ENCODE measurements at regions not wholly inside any gene's neighbourhood (a gene's known extent, or its start where the extent isn't known, plus 50 kb on each side); places are given as distances from the start of the nearest gene placed in this dataset.

- intact Hi-C loops (cut with micrococcal nuclease) = no loop called here
- H3K9me3 ChIP-seq (replicated peaks in 1 of 2; ENCODE audit: control insufficient read depth in 1 of 2, insufficient read depth in 1 of 2, low read length in 2 of 2) = no peaks in the 10 kb centered on the region
- peaks cover 0 to under 1% of the 10 kb centered on the region in 2 donors for H3K27me3 ChIP-seq (ENCODE audit: control insufficient read depth in 2 of 2, insufficient read depth in 2 of 2, low read length in 2 of 2)
- H3K27ac ChIP-seq (ENCODE audit: low read depth in 1 of 2, low read length in 2 of 2) = no peak overlapping the region
- no peaks in the 10 kb centered on the region for H3K4me1 ChIP-seq (ENCODE audit: control insufficient read depth in 1 of 2, insufficient read depth in 2 of 2, low read length in 2 of 2)
- H3K4me2 ChIP-seq (replicated peaks; ENCODE audit: extremely low read depth, low read length, poor library complexity, severe bottlenecking) = no peak overlapping the region
- Mint-ChIP-seq H3K4me3 (no peak overlapping the region), H3K27ac (no peak overlapping the region), H3K27me3 (ENCODE audit: low read depth in 3 of 3) (peaks cover 11 to 16% (median 15%) of the 10 kb centered on the region in 3 donors), H3K4me1 (no peaks in the 10 kb centered on the region), H3K9me3 (peaks cover 0 to 2% (median 0%) of the 10 kb centered on the region in 7 donors), H3K36me3 (no peaks in the 10 kb centered on the region)
- H4K20me1 ChIP-seq (ENCODE audit: insufficient read depth, low read length) = no peaks in the 10 kb centered on the region
- no peak overlapping the region for H3K4me3 ChIP-seq (replicated peaks in 1 of 3; ENCODE audit: low read depth in 2 of 3, low read length in 3 of 3)
- H3K9ac ChIP-seq (ENCODE audit: insufficient read depth, low read length, poor library complexity, severe bottlenecking) = no peak overlapping the region
- no peak for TF ChIP-seq CTCF (IDR thresholded peaks at IDR 0.05)
- no peaks in the 10 kb centered on the region for H3K36me3 ChIP-seq (replicated peaks in 1 of 2; ENCODE audit: control insufficient read depth in 1 of 2, insufficient read depth in 2 of 2, low read length in 2 of 2)
- DNase-seq = no peak
- no peak overlapping the region for H2AFZ ChIP-seq (ENCODE audit: insufficient read depth, low read depth, low read length, poor library complexity, severe bottlenecking)
- H3K79me2 ChIP-seq (ENCODE audit: insufficient read depth, low read length) = no peaks in the 10 kb centered on the region
- 85% methylated on average over 11 of the region's 18 CpGs for WGBS (ENCODE audit: insufficient coverage)
Measured at GRCh38 chr14:101083564-101084435, 180.3 kb upstream of the RTL1 start.

GRCh38 chr14:101084436-101084826 is 180.9 kb upstream of the RTL1 start:
- H3K4me2 ChIP-seq (replicated peaks; ENCODE audit: extremely low read depth, low read length, poor library complexity, severe bottlenecking) = no peak overlapping the region
- H3K36me3 ChIP-seq (replicated peaks in 1 of 2; ENCODE audit: control insufficient read depth in 1 of 2, insufficient read depth in 2 of 2, low read length in 2 of 2) = no peaks in the 10 kb centered on the region
- no peaks in the 10 kb centered on the region for H3K27me3 ChIP-seq (ENCODE audit: control insufficient read depth in 2 of 2, insufficient read depth in 2 of 2, low read length in 2 of 2)
- Mint-ChIP-seq H3K9me3 (peaks cover 0 to 2% (median 0%) of the 10 kb centered on the region in 7 donors), H3K4me3 (no peak overlapping the region), H3K4me1 (no peaks in the 10 kb centered on the region), H3K27ac (no peak overlapping the region), H3K36me3 (no peaks in the 10 kb centered on the region), H3K27me3 (ENCODE audit: low read depth in 3 of 3) (peaks cover 7 to 13% (median 9%) of the 10 kb centered on the region in 3 donors)
- H2AFZ ChIP-seq (ENCODE audit: insufficient read depth, low read depth, low read length, poor library complexity, severe bottlenecking) = no peak overlapping the region
- 80% methylated on average over 1 of the region's 6 CpGs for WGBS (ENCODE audit: insufficient coverage)
- TF ChIP-seq CTCF (IDR thresholded peaks at IDR 0.05) = no peak
- no peak overlapping the region for H3K4me3 ChIP-seq (replicated peaks in 1 of 3; ENCODE audit: low read depth in 2 of 3, low read length in 3 of 3)
- no peaks in the 10 kb centered on the region for H3K4me1 ChIP-seq (ENCODE audit: control insufficient read depth in 1 of 2, insufficient read depth in 2 of 2, low read length in 2 of 2)
- H3K9ac ChIP-seq (ENCODE audit: insufficient read depth, low read length, poor library complexity, severe bottlenecking) = no peak overlapping the region
- H3K9me3 ChIP-seq (replicated peaks in 1 of 2; ENCODE audit: control insufficient read depth in 1 of 2, insufficient read depth in 1 of 2, low read length in 2 of 2) = no peaks in the 10 kb centered on the region
- no peaks in the 10 kb centered on the region for H3K79me2 ChIP-seq (ENCODE audit: insufficient read depth, low read length)
- intact Hi-C loops (cut with micrococcal nuclease) = no loop called here
- H4K20me1 ChIP-seq (ENCODE audit: insufficient read depth, low read length) = no peaks in the 10 kb centered on the region
- no peak overlapping the region for H3K27ac ChIP-seq (ENCODE audit: low read depth in 1 of 2, low read length in 2 of 2)
- no peak for DNase-seq

Data from CD14-positive monocyte (primary cell).